HepG2 (cell line): ENCODE measurements at regions not wholly inside any gene's neighbourhood (a gene's known extent, or its start where the extent isn't known, plus 50 kb on each side); places are given as distances from the start of the nearest gene placed in this dataset.
"Not testable (repeated sequence)": the region's sequence is repeated elsewhere in the genome, so short reads cannot be mapped to it uniquely, and the experiment has no call there.

Source experiments
- CBFB ChIP-seq: sonication (generic); formaldehyde crosslinking; IDR thresholded peaks from 2 replicates; pipeline ENCODE4 v1.4.0; 2020; ENCODE audit warnings: missing genetic modification reagents
- FOSL1 ChIP-seq: sonication (generic); formaldehyde crosslinking; IDR thresholded peaks from 2 replicates; pipeline ENCODE4 v1.9.0; 2021; ENCODE audit warnings: missing genetic modification reagents, borderline replicate concordance
- JUNB ChIP-seq: sonication (generic); formaldehyde crosslinking; IDR thresholded peaks from 2 replicates; pipeline ENCODE4 v1.8.0; 2022; ENCODE audit warnings: missing genetic modification reagents, mild to moderate bottlenecking, borderline replicate concordance
- NFATC3 ChIP-seq: sonication (generic); formaldehyde crosslinking; IDR thresholded peaks from 2 replicates; pipeline ENCODE4 v1.5.1; 2020; ENCODE audit warnings: mild to moderate bottlenecking, missing genetic modification reagents
- NFYB ChIP-seq: sonication (generic); formaldehyde crosslinking; IDR thresholded peaks from 2 replicates; pipeline ENCODE4 v1.4.0; 2020; ENCODE audit warnings: missing genetic modification reagents
- REST ChIP-seq, 2 experiments: IDR thresholded peaks; 2 replicates each; pipeline ENCODE4 v1.6.1; 2011 to 2012; ENCODE audit warnings: low read length in 2 of 2, borderline replicate concordance in 1 of 2, low read depth in 1 of 2, mild to moderate bottlenecking in 1 of 2, moderate library complexity in 1 of 2
- TBP ChIP-seq: sonication (generic); formaldehyde crosslinking; IDR thresholded peaks from 2 replicates; pipeline ENCODE4 v1.5.0; 2020; ENCODE audit warnings: missing genetic modification reagents
- YY1 ChIP-seq: IDR thresholded peaks from 2 replicates; pipeline ENCODE4 v1.6.1; 2011; ENCODE audit warnings: low read length, low read depth, moderate library complexity, mild to moderate bottlenecking; ENCODE audit not compliant: insufficient read depth, insufficient replicate concordance
- ZNF720 ChIP-seq: sonication (generic); formaldehyde crosslinking; IDR thresholded peaks from 2 replicates; pipeline ENCODE4 v1.4.0; 2020; ENCODE audit warnings: missing genetic modification reagents

- TF ChIP-seq JUNB (CRISPR knock-in tag); NFATC3 (CRISPR knock-in tag); ZNF720; FOSL1 (CRISPR knock-in tag); CBFB; NFYB (CRISPR knock-in tag); TBP (CRISPR knock-in tag); REST (IDR thresholded peaks at IDR 0.05; ENCODE audit: borderline replicate concordance in 1 of 2, low read depth in 1 of 2, low read length in 2 of 2); YY1: not testable (repeated sequence)
These were observed 121.3 kb upstream of the ANKH start for GRCh38 chr5:14992751-14993458.
